Kidney (tissue), 13 donors: ENCODE measurements at regions not wholly inside any gene's neighbourhood (a gene's known extent, or its start where the extent isn't known, plus 50 kb on each side); places are given as distances from the start of the nearest gene placed in this dataset.

Experiments
- DNase-seq, 5 donors: peaks; one replicate each; pipeline ENCODE4 v3.0.0-alpha.2; 2013 to 2020
- FAIRE-seq: peaks from 2 replicates; lab custom pipeline; 2012; peaks lifted over from hg19 to GRCh38; lab: Jason Lieb, UNC
- H3K27ac ChIP-seq, 2 donors: one replicate each; pipeline ENCODE4 v1.7.0; 2013; ENCODE audit warnings: low read depth in 2 of 2, low read length in 2 of 2, inconsistent platforms in 1 of 2
- H3K27me3 ChIP-seq: one replicate; pipeline ENCODE4 v1.7.1; 2013; ENCODE audit warnings: low read length, inconsistent platforms; ENCODE audit not compliant: control insufficient read depth, insufficient read depth
- H3K36me3 ChIP-seq, 3 donors: one replicate each; pipeline versions ENCODE4 v1.7.0 to v1.7.1; 2013; ENCODE audit warnings: low read length in 3 of 3, control low read depth in 1 of 3, inconsistent platforms in 1 of 3; ENCODE audit not compliant: insufficient read depth in 3 of 3, control insufficient read depth in 2 of 3
- H3K4me1 ChIP-seq, 3 donors: one replicate each; pipeline versions ENCODE4 v1.7.0 to v1.7.1; 2013; ENCODE audit warnings: low read length in 3 of 3, inconsistent platforms in 1 of 3, low read depth in 1 of 3; ENCODE audit not compliant: control insufficient read depth in 2 of 3, insufficient read depth in 2 of 3
- H3K4me3 ChIP-seq, 3 donors: one replicate each; pipeline versions ENCODE4 v1.7.0 to v1.8.1; 2013; ENCODE audit warnings: low read length in 3 of 3, control low read depth in 1 of 3, inconsistent platforms in 1 of 3
- H3K9ac ChIP-seq, 3 donors: one replicate each; pipeline versions ENCODE4 v1.7.0 to v1.7.1; 2013; ENCODE audit warnings: low read length in 3 of 3, control low read depth in 1 of 3, inconsistent platforms in 1 of 3
- H3K9me3 ChIP-seq, 3 donors: one replicate each; pipeline versions ENCODE4 v1.7.0 to v1.7.1; 2013; ENCODE audit warnings: low read length in 3 of 3, control low read depth in 1 of 3, inconsistent platforms in 1 of 3; ENCODE audit not compliant: control insufficient read depth in 2 of 3, insufficient read depth in 1 of 3
- intact Hi-C: fragments of 100-400 bp; cut with DNase I; formaldehyde crosslinking; loops from one replicate; pipeline ENCODE4 v1.11.1; 2022
- TF ChIP-seq, protein P1 (sequence below): IDR thresholded peaks from 3 replicates; pipeline ENCODE4 v1.5.1; 2012; ENCODE audit warnings: mild to moderate bottlenecking, moderate library complexity, borderline replicate concordance; ENCODE audit not compliant: insufficient read depth; ENCODE audit errors: extremely low read depth
- donor health status: control.
- donor health status: control.
- donor health status: control.
- donor health status: control.
- donor health status: control.
- donor health status: DM: yes; HTN: yes; CAD: no.
- donor health status: Normal renal cell carcinoma (clear cell type).

DNA sequence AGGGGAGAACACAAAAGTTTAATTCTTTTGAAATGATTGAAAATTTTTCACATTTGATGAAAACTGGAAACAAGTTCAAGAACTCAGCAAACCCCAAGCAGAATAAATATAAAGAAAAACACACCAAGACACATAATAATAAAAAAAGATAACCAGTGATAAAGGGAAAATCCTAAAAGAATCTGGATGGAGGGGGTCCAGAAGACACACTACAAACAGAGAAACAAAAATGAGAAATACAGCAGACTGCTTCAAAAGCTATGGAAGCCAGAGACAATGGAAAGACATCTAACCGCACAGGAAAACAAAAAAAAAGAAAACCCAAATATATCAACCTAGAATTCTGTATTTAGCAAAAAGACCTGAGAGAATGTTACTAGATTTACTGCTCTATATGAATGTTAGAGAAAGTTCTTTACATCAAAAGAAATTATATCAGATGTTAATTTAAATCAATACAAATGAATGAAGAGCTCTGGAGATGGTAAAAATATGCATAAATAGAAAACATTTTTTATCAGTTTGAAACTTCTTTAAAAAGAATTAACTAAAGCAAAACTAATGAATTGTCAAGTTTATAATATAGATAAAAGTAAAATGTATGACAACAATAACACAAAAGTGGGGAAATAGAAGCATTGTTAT is 310.7 kb upstream of the PREP start:
- Histone ChIP-seq H3K4me3 (no peak overlapping the region), H3K9me3 (peaks cover 0 to 11% (median 0%) of the 10 kb centered on the region in 3 donors), H3K27me3 (no peaks in the 10 kb centered on the region), H3K9ac (no peak overlapping the region), H3K27ac (no peak overlapping the region), H3K36me3 (no peaks in the 10 kb centered on the region), H3K4me1 (no peaks in the 10 kb centered on the region)
- FAIRE-seq (peak; percentile 70), DNase-seq (no peak)
- TF ChIP-seq, protein P1, sequence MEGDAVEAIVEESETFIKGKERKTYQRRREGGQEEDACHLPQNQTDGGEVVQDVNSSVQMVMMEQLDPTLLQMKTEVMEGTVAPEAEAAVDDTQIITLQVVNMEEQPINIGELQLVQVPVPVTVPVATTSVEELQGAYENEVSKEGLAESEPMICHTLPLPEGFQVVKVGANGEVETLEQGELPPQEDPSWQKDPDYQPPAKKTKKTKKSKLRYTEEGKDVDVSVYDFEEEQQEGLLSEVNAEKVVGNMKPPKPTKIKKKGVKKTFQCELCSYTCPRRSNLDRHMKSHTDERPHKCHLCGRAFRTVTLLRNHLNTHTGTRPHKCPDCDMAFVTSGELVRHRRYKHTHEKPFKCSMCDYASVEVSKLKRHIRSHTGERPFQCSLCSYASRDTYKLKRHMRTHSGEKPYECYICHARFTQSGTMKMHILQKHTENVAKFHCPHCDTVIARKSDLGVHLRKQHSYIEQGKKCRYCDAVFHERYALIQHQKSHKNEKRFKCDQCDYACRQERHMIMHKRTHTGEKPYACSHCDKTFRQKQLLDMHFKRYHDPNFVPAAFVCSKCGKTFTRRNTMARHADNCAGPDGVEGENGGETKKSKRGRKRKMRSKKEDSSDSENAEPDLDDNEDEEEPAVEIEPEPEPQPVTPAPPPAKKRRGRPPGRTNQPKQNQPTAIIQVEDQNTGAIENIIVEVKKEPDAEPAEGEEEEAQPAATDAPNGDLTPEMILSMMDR = no peak
- intact Hi-C loops = no loop called here

DNA sequence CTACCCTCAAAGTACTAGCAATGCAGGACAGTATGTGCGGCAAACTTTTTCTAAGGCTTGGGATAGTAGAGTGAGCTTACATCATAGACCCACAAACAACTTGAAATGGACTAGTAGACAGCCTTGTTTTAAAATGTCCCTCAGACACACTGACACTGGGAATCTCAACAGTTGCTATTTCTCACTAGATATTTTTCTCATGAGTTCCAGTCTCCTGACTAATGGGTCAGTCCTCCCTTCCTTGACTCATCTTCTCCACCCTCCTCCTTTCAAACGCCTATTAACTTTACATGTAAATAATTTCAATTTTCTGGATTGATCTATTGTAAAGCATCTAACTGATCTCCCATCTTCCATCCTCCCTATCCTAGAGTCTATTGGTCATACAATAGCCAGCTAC is 308.3 kb upstream of the PREP start:
- TF ChIP-seq, protein P1 = no peak
- H3K4me1 ChIP-seq = no peaks in the 10 kb centered on the region

DNA sequence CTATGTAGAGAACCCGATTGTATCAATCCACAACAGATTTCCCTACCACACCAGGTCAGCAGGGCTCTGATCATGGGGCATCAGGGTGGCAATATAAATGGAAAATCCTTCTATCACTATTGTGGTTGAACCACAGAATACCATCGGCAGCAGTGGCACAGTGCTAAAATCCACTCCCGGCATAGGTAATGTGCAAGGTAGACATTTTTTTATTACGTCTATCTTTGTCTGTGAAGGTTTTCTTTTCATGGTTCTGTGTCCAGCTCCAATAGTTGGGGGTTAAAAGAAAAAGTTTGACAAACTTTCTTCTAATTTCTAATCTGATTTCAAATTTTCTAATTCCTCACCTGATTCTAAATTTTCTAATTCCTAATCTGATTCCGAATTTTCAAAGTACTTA is 302.7 kb upstream of the PREP start:
- no peaks in the 10 kb centered on the region for H3K27me3 ChIP-seq
- H3K4me3 ChIP-seq = no peak overlapping the region
- H3K9me3 ChIP-seq = no peaks in the 10 kb centered on the region
- DNase-seq = no peak
- FAIRE-seq = no peak
- H3K4me1 ChIP-seq = no peaks in the 10 kb centered on the region
- no peak overlapping the region for H3K9ac ChIP-seq
- TF ChIP-seq, protein P1 = no peak
- intact Hi-C loops = no loop called here
- no peaks in the 10 kb centered on the region for H3K36me3 ChIP-seq
- H3K27ac ChIP-seq = no peak overlapping the region

More for the DNA sequence above, 308.3 kb upstream of the PREP start:
- H3K9me3 ChIP-seq = peaks cover 0 to 11% (median 0%) of the 10 kb centered on the region in 3 donors
- H3K27me3 ChIP-seq = no peaks in the 10 kb centered on the region
- no peak for FAIRE-seq
- no peaks in the 10 kb centered on the region for H3K36me3 ChIP-seq
- no peak overlapping the region for H3K9ac ChIP-seq
- intact Hi-C loops = no loop called here
- no peak for DNase-seq
- no peak overlapping the region for H3K27ac ChIP-seq
- no peak overlapping the region for H3K4me3 ChIP-seq

DNA sequence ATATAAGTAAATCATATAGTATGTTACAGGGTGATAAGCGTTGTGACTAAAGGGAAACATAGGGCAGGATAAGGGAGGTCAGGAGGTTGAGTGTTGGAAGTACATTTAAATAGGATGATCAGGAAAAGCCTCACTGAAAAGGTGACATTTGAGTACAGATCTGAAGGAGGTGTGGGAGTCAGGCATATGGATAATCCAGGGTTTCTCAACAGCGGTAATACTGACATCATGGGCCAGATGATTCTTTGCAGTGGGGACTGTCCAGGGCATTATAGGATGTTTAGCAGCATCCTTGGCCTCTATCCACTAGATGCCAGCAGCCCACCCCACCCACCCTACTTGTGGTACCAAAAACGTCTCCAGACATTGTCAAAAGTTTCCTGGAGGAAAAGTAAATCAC is 292.6 kb upstream of the PREP start:
- intact Hi-C loops = no loop called here

More for the DNA sequence above, 292.6 kb upstream of the PREP start:
- Histone ChIP-seq H3K4me1 (no peaks in the 10 kb centered on the region), H3K27me3 (no peaks in the 10 kb centered on the region), H3K9ac (no peak overlapping the region), H3K9me3 (no peaks in the 10 kb centered on the region), H3K36me3 (no peaks in the 10 kb centered on the region), H3K4me3 (no peak overlapping the region), H3K27ac (no peak overlapping the region)
- no peak for FAIRE-seq
- no peak for DNase-seq
- TF ChIP-seq, protein P1 = no peak
